HepG2 (cell line): ENCODE measurements at regions not wholly inside any gene's neighbourhood (a gene's known extent, or its start where the extent isn't known, plus 50 kb on each side); places are given as distances from the start of the nearest gene placed in this dataset.

Source experiments
- ATAC-seq: fragments of 200-7000 bp; cut with Tn5 transposase; 3 replicates; pipeline ENCODE4 v1.9.1; 2020; ENCODE audit warnings: mild to moderate bottlenecking, moderate library complexity
- BruUV-seq: library from RNA; stranded (reverse); fragments of 400-500 nt; replicated peaks from 2 replicates; lab custom pipeline; 2021; lab: Mats Ljungman, UMichigan
- CTCF ChIA-PET: fragments of 300-600 bp; formaldehyde crosslinking; extraction: SDS; loops from one replicate; lab custom pipeline; 2021; ENCODE audit warnings: low total read pairs, inconsistent platforms, low intra/inter-chr PET ratio; lab: Yijun Ruan, JAX
- POLR2A ChIA-PET: fragments of 350-600 bp; sonication (Branson Sonifier 250); formaldehyde crosslinking; loops from one replicate; lab custom pipeline; 2020; ENCODE audit warnings: antibody characterized with exemption, inconsistent platforms; lab: Yijun Ruan, JAX
- DNase-seq: peaks from one replicate; pipeline ENCODE4 v3.0.0-alpha.2; 2015; ENCODE audit warnings: low spot score
- FAIRE-seq: peaks from 3 replicates; lab custom pipeline; 2011; peaks lifted over from hg19 to GRCh38; lab: Jason Lieb, UNC
- H2AFZ ChIP-seq: one replicate; pipeline ENCODE4 v1.6.1; 2011; ENCODE audit warnings: low read length, inconsistent platforms
- H3K27ac ChIP-seq: fragments of 300-600 bp; 3 replicates; pipeline ENCODE4 v1.8.0; 2011; ENCODE audit warnings: mixed run types, mild to moderate bottlenecking, mixed read lengths, low read length, inconsistent platforms; ENCODE audit not compliant: insufficient read depth; ENCODE audit errors: extremely low read length
- H3K27me3 ChIP-seq, 2 experiments: fragments of 200-600 bp in 1 of 2; 2 replicates in 1 of 2; 3 replicates in 1 of 2; pipeline versions ENCODE4 v1.6.0 to v1.8.0; 2011; ENCODE audit warnings: low read length in 2 of 2, mild to moderate bottlenecking in 2 of 2, moderate library complexity in 2 of 2, inconsistent platforms in 1 of 2; ENCODE audit not compliant: insufficient read depth in 2 of 2, control insufficient read depth in 1 of 2
- H3K36me3 ChIP-seq, 2 experiments: fragments of 200-600 bp in 1 of 2; replicated peaks in 1 of 2; 2 replicates in 1 of 2; 3 replicates in 1 of 2; pipeline versions ENCODE4 v1.5.1 to v1.8.0; 2011; ENCODE audit warnings: low read length in 2 of 2, inconsistent platforms in 1 of 2; ENCODE audit not compliant: insufficient read depth in 2 of 2, control insufficient read depth in 1 of 2
- H3K4me1 ChIP-seq: 2 replicates; pipeline ENCODE4 v1.5.1; 2012; ENCODE audit warnings: low read length, inconsistent platforms; ENCODE audit not compliant: insufficient read depth
- H3K4me2 ChIP-seq: 2 replicates; pipeline ENCODE4 v1.6.0; 2011; ENCODE audit warnings: low read depth, low read length, inconsistent platforms
- H3K4me3 ChIP-seq, 3 experiments: fragments of 200-600 bp in 1 of 3; sonication (generic), shearing (Covaris generic) in 1 of 3; replicated peaks in 1 of 3; 2 replicates each; pipeline ENCODE4 v1.5.1; 2011 to 2016; ENCODE audit warnings: low read length in 3 of 3, inconsistent platforms in 2 of 3, low read depth in 2 of 3, mild to moderate bottlenecking in 2 of 3, control low read depth in 1 of 3, mixed read lengths in 1 of 3; ENCODE audit not compliant: insufficient read depth in 1 of 3
- H3K79me2 ChIP-seq: one replicate; pipeline ENCODE4 v1.6.1; 2011; ENCODE audit warnings: low read length, inconsistent platforms; ENCODE audit not compliant: insufficient read depth
- H3K9ac ChIP-seq: 2 replicates; pipeline ENCODE4 v1.6.0; 2011; ENCODE audit warnings: mild to moderate bottlenecking, low read depth, low read length, inconsistent platforms; ENCODE audit not compliant: insufficient read depth
- H3K9me3 ChIP-seq: 2 replicates; pipeline ENCODE4 v1.5.1; 2012; ENCODE audit warnings: mild to moderate bottlenecking, low read length
- H4K20me1 ChIP-seq: 2 replicates; pipeline ENCODE4 v1.6.0; 2011; ENCODE audit warnings: inconsistent platforms, mild to moderate bottlenecking, low read length, moderate library complexity; ENCODE audit not compliant: insufficient read depth
- BRD4 ChIP-seq: sonication (generic); formaldehyde crosslinking; IDR thresholded peaks from 2 replicates; pipeline ENCODE4 v1.4.0; 2020; ENCODE audit warnings: missing genetic modification reagents
- KDM2A ChIP-seq: sonication (generic); formaldehyde crosslinking; IDR thresholded peaks from 2 replicates; pipeline ENCODE4 v1.4.0; 2020; ENCODE audit warnings: low read depth, missing genetic modification reagents, borderline replicate concordance
- MXD4 ChIP-seq: IDR thresholded peaks from 2 replicates; pipeline ENCODE4 v1.6.1; 2016; ENCODE audit warnings: mild to moderate bottlenecking, missing biosample characterization, missing genetic modification reagents
- NFIB ChIP-seq: sonication (generic); formaldehyde crosslinking; IDR thresholded peaks from 2 replicates; pipeline ENCODE4 v1.9.0; 2021; ENCODE audit warnings: missing genetic modification reagents, mild to moderate bottlenecking, borderline replicate concordance
- POLR2A ChIP-seq, 2 experiments: IDR thresholded peaks; 2 replicates each; pipeline ENCODE4 v1.6.1; 2011; ENCODE audit warnings: low read depth in 2 of 2, low read length in 2 of 2, mild to moderate bottlenecking in 1 of 2, moderate library complexity in 1 of 2; ENCODE audit not compliant: insufficient read depth in 1 of 2
- RCOR2 ChIP-seq: IDR thresholded peaks from 2 replicates; pipeline ENCODE4 v1.6.1; 2016; ENCODE audit warnings: missing biosample characterization, missing genetic modification reagents
- RFXANK ChIP-seq: IDR thresholded peaks from 2 replicates; pipeline ENCODE4 v1.6.1; 2016
- SAFB2 ChIP-seq: sonication (generic); formaldehyde crosslinking; IDR thresholded peaks from 2 replicates; pipeline ENCODE4 v1.5.1; 2020; ENCODE audit warnings: missing genetic modification reagents, low read depth, mild to moderate bottlenecking, borderline replicate concordance
- SMC3 ChIP-seq: IDR thresholded peaks from 2 replicates; pipeline ENCODE4 v1.6.1; 2011; ENCODE audit warnings: low read length, improper control_type of control experiment
- ZC3H13 ChIP-seq: sonication (generic); formaldehyde crosslinking; IDR thresholded peaks from 2 replicates; pipeline ENCODE4 v1.8.1; 2023; ENCODE audit warnings: mild to moderate bottlenecking, missing genetic modification reagents, moderate library complexity
- ZNF335 ChIP-seq: sonication (generic); formaldehyde crosslinking; IDR thresholded peaks from 2 replicates; pipeline ENCODE4 v1.4.0; 2020; ENCODE audit warnings: missing genetic modification reagents
- ZNF530 ChIP-seq: sonication (generic); formaldehyde crosslinking; IDR thresholded peaks from 2 replicates; pipeline ENCODE4 v1.5.0; 2020; ENCODE audit warnings: low read depth, mild to moderate bottlenecking, missing genetic modification reagents
- WGBS: methylation state at CpG from one replicate; pipeline ENCODE4 v1.1.6; 2017; ENCODE audit warnings: low lambda C conversion rate; 5-methylcytosine and 5-hydroxymethylcytosine counted together
- in situ Hi-C: cut with HindIII; loops from 2 replicates; pipeline ENCODE4 v1.10.0; 2017; ENCODE audit warnings: low pct_unique_long_range_greater_than_20kb; ENCODE audit not compliant: extremely low pct_ligation_motif_present
- intact Hi-C: fragments of 100-400 bp; cut with micrococcal nuclease; formaldehyde crosslinking; loops from one replicate; pipeline ENCODE4 v1.10.0; 2022; ENCODE audit not compliant: unreplicated experiment
- TF ChIP-seq, protein P1 (sequence below): sonication (generic); formaldehyde crosslinking; IDR thresholded peaks from 2 replicates; pipeline ENCODE4 v1.4.0; 2020; ENCODE audit warnings: low read depth, mild to moderate bottlenecking, missing genetic modification reagents
- TF ChIP-seq, protein P2 (sequence below): sonication (generic); formaldehyde crosslinking; IDR thresholded peaks from one replicate; pipeline ENCODE4 v1.5.1; 2020; ENCODE audit warnings: mild to moderate bottlenecking, missing genetic modification reagents; ENCODE audit errors: not compliant biosample characterization
- TF ChIP-seq, protein P3 (sequence below): sonication (generic); formaldehyde crosslinking; IDR thresholded peaks from 2 replicates; pipeline ENCODE4 v1.5.0; 2020; ENCODE audit warnings: mild to moderate bottlenecking, missing genetic modification reagents, moderate library complexity

DNA sequence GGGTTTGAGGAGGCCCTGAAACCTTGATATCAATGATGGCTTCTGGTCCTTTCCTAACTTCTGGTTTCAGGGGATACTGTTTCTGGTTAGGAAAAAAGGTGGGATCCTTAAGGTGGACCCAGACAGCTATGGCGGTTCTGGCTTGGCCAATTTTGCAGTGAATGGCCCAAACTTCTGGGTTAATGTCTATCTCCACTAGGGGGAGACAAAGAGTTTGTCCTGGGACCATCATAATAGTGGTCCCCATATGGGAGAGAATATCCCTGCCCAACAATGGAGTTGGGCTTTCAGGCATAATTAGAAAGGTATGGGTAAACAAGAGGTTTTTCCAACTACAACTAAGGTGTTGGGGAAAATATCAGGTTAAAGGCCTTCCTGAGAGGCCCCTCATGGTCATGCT lies 273.5 kb downstream of the CALCRL start:
- Histone ChIP-seq H2AFZ (no peak overlapping the region), H3K4me3 (no peak overlapping the region), H3K36me3 (no peaks in the 10 kb centered on the region), H3K27ac (no peak overlapping the region), H3K9ac (no peak overlapping the region), H3K27me3 (no peaks in the 10 kb centered on the region), H3K4me2 (no peak overlapping the region), H3K79me2 (no peaks in the 10 kb centered on the region), H4K20me1 (no peaks in the 10 kb centered on the region), H3K9me3 (no peaks in the 10 kb centered on the region), H3K4me1 (no peaks in the 10 kb centered on the region)
- intact Hi-C loops (loop anchor here (1.0 kb wide), 1 partner anchor 279 kb away; no protein-coding TSS in a partner anchor), in situ Hi-C loops (no loop called here)
- ATAC-seq (peak; percentile 80), DNase-seq (peak; percentile 17), FAIRE-seq (peak; percentile 28)
- ChIA-PET CTCF (interaction anchor here (1.2 kb wide), 1 partner anchor 278 kb away, joined by 5 read pairs; no protein-coding TSS in a partner anchor), POLR2A (no interaction called here)
- 25% methylated on average over 1 of the region's 1 CpG for WGBS
- no TSS peak for BruUV-seq
- TF ChIP-seq POLR2A (IDR thresholded peaks at IDR 0.05; ENCODE audit: insufficient read depth in 1 of 2, low read depth in 2 of 2, low read length in 2 of 2) (no peak), ZNF335 (CRISPR knock-in tag) (no peak), NFIB (no peak), BRD4 (CRISPR knock-in tag) (no peak), KDM2A (CRISPR knock-in tag) (no peak), RFXANK (no peak), RCOR2 (CRISPR knock-in tag) (no peak), ZC3H13 (no peak), ZNF530 (CRISPR knock-in tag) (no peak), SMC3 (peak; percentile 7; the same call in 1 of the 2 replicates), MXD4 (CRISPR knock-in tag) (no peak), SAFB2 (CRISPR knock-in tag) (no peak)
- TF ChIP-seq, protein P1, sequence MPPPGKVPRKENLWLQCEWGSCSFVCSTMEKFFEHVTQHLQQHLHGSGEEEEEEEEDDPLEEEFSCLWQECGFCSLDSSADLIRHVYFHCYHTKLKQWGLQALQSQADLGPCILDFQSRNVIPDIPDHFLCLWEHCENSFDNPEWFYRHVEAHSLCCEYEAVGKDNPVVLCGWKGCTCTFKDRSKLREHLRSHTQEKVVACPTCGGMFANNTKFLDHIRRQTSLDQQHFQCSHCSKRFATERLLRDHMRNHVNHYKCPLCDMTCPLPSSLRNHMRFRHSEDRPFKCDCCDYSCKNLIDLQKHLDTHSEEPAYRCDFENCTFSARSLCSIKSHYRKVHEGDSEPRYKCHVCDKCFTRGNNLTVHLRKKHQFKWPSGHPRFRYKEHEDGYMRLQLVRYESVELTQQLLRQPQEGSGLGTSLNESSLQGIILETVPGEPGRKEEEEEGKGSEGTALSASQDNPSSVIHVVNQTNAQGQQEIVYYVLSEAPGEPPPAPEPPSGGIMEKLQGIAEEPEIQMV (CRISPR knock-in tag): no peak
- TF ChIP-seq, protein P2, sequence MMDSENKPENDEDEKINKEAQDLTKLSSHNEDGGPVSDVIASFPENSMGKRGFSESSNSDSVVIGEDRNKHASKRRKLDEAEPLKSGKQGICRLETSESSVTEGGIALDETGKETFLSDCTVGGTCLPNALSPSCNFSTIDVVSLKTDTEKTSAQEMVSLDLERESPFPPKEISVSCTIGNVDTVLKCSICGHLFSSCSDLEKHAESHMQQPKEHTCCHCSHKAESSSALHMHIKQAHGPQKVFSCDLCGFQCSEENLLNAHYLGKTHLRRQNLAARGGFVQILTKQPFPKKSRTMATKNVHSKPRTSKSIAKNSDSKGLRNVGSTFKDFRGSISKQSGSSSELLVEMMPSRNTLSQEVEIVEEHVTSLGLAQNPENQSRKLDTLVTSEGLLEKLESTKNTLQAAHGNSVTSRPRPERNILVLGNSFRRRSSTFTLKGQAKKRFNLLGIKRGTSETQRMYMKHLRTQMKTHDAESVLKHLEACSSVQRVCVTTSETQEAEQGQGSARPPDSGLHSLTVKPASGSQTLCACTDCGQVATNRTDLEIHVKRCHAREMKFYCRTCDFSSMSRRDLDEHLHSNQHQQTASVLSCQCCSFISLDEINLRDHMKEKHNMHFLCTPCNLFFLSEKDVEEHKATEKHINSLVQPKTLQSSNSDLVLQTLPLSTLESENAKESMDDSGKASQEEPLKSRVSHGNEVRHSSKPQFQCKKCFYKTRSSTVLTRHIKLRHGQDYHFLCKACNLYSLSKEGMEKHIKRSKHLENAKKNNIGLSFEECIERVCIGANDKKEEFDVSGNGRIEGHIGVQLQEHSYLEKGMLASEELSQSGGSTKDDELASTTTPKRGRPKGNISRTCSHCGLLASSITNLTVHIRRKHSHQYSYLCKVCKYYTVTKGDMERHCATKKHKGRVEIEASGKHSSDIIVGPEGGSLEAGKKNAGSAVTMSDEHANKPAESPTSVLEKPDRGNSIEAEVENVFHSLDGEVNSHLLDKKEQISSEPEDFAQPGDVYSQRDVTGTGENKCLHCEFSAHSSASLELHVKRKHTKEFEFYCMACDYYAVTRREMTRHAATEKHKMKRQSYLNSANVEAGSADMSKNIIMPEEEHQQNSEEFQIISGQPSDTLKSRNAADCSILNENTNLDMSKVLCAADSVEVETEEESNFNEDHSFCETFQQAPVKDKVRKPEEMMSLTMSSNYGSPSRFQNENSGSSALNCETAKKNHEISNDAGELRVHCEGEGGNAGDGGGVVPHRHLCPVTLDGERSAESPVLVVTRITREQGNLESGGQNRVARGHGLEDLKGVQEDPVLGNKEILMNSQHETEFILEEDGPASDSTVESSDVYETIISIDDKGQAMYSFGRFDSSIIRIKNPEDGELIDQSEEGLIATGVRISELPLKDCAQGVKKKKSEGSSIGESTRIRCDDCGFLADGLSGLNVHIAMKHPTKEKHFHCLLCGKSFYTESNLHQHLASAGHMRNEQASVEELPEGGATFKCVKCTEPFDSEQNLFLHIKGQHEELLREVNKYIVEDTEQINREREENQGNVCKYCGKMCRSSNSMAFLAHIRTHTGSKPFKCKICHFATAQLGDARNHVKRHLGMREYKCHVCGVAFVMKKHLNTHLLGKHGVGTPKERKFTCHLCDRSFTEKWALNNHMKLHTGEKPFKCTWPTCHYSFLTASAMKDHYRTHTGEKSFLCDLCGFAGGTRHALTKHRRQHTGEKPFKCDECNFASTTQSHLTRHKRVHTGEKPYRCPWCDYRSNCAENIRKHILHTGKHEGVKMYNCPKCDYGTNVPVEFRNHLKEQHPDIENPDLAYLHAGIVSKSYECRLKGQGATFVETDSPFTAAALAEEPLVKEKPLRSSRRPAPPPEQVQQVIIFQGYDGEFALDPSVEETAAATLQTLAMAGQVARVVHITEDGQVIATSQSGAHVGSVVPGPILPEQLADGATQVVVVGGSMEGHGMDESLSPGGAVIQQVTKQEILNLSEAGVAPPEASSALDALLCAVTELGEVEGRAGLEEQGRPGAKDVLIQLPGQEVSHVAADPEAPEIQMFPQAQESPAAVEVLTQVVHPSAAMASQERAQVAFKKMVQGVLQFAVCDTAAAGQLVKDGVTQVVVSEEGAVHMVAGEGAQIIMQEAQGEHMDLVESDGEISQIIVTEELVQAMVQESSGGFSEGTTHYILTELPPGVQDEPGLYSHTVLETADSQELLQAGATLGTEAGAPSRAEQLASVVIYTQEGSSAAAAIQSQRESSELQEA (CRISPR knock-in tag): no peak
- TF ChIP-seq, protein P3, sequence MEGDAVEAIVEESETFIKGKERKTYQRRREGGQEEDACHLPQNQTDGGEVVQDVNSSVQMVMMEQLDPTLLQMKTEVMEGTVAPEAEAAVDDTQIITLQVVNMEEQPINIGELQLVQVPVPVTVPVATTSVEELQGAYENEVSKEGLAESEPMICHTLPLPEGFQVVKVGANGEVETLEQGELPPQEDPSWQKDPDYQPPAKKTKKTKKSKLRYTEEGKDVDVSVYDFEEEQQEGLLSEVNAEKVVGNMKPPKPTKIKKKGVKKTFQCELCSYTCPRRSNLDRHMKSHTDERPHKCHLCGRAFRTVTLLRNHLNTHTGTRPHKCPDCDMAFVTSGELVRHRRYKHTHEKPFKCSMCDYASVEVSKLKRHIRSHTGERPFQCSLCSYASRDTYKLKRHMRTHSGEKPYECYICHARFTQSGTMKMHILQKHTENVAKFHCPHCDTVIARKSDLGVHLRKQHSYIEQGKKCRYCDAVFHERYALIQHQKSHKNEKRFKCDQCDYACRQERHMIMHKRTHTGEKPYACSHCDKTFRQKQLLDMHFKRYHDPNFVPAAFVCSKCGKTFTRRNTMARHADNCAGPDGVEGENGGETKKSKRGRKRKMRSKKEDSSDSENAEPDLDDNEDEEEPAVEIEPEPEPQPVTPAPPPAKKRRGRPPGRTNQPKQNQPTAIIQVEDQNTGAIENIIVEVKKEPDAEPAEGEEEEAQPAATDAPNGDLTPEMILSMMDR (CRISPR knock-in tag): peak; percentile 63
